GM12878 (cell line): ENCODE measurements at regions not wholly inside any gene's neighbourhood (a gene's known extent, or its start where the extent isn't known, plus 50 kb on each side); places are given as distances from the start of the nearest gene placed in this dataset.

Experiments used
- ATAC-seq: fragments of 200-7000 bp; cut with Tn5 transposase; 3 replicates; pipeline ENCODE4 v1.9.1; 2020; ENCODE audit warnings: mild to moderate bottlenecking, moderate library complexity
- BruUV-seq: library from RNA; stranded (reverse); fragments of 400-500 nt; replicated peaks from 2 replicates; lab custom pipeline; 2021; lab: Mats Ljungman, UMichigan
- CTCF ChIA-PET: fragments of 300-600 bp; sonication (Branson Sonifier 250); formaldehyde crosslinking; extraction: SDS; loops from one replicate; lab custom pipeline; 2021; ENCODE audit warnings: inconsistent platforms; lab: Yijun Ruan, JAX
- POLR2A ChIA-PET: fragments of 350-600 bp; formaldehyde crosslinking; extraction: SDS; loops from one replicate; lab custom pipeline; 2021; ENCODE audit warnings: inconsistent platforms; lab: Charles Lee
- RAD21 ChIA-PET: fragments of 300-600 bp; sonication (Branson Sonifier 250); formaldehyde crosslinking; loops from one replicate; lab custom pipeline; 2023; ENCODE audit warnings: antibody characterized with exemption; ENCODE audit not compliant: unreplicated experiment; lab: Charles Lee
- SMC1A ChIA-PET: fragments of 300-600 bp; sonication (Branson Sonifier 250); formaldehyde crosslinking; loops from one replicate; lab custom pipeline; 2023; ENCODE audit not compliant: unreplicated experiment, uncharacterized antibody; lab: Charles Lee
- DNase-seq: peaks from one replicate; pipeline ENCODE4 v3.0.0-alpha.2; 2011; ENCODE audit warnings: low read depth, low spot score
- FAIRE-seq: peaks from 3 replicates; lab custom pipeline; 2011; peaks lifted over from hg19 to GRCh38; lab: Jason Lieb, UNC
- H2AFZ ChIP-seq: 2 replicates; pipeline ENCODE4 v1.6.0; 2011; ENCODE audit warnings: low read depth, low read length, control low read depth; ENCODE audit not compliant: control insufficient read depth
- H3K27ac ChIP-seq: 2 replicates; pipeline ENCODE4 v1.5.1; 2011; ENCODE audit warnings: control low read depth; ENCODE audit not compliant: control insufficient read depth, insufficient read depth
- H3K27me3 ChIP-seq, 2 experiments: replicated peaks in 1 of 2; 2 replicates each; pipeline versions ENCODE4 v1.6.0 to v1.6.1; 2011; ENCODE audit warnings: low read length in 1 of 2; ENCODE audit not compliant: control insufficient read depth in 2 of 2, insufficient read depth in 2 of 2
- H3K36me3 ChIP-seq, 2 experiments: 2 replicates each; pipeline ENCODE4 v1.5.1; 2011; ENCODE audit warnings: low read length in 1 of 2; ENCODE audit not compliant: control insufficient read depth in 2 of 2, insufficient read depth in 2 of 2
- H3K4me1 ChIP-seq: 2 replicates; pipeline ENCODE4 v1.6.1; 2011; ENCODE audit warnings: mild to moderate bottlenecking, low read length, moderate library complexity, mixed read lengths; ENCODE audit not compliant: control insufficient read depth, insufficient read depth
- H3K4me2 ChIP-seq: 2 replicates; pipeline ENCODE4 v1.6.0; 2011; ENCODE audit warnings: control low read depth; ENCODE audit not compliant: control insufficient read depth, insufficient read depth
- H3K4me3 ChIP-seq: fragments of 200-600 bp; sonication (generic); 2 replicates; pipeline ENCODE4 v1.5.1; 2016
- H3K79me2 ChIP-seq: 2 replicates; pipeline ENCODE4 v1.6.0; 2011; ENCODE audit warnings: low read length; ENCODE audit not compliant: control insufficient read depth, insufficient read depth
- H3K9ac ChIP-seq: 2 replicates; pipeline ENCODE4 v1.8.0; 2011; ENCODE audit warnings: low read length, control low read depth, mixed read lengths; ENCODE audit not compliant: control insufficient read depth, insufficient read depth
- H3K9me3 ChIP-seq: replicated peaks from 3 replicates; pipeline ENCODE4 v1.5.1; 2011; ENCODE audit warnings: mild to moderate bottlenecking, low read length; ENCODE audit not compliant: control insufficient read depth, insufficient read depth
- H4K20me1 ChIP-seq: 2 replicates; pipeline ENCODE4 v1.6.0; 2011; ENCODE audit not compliant: control insufficient read depth, insufficient read depth
- IRF3 ChIP-seq: fragments of 450-650 bp; IDR thresholded peaks from 2 replicates; pipeline ENCODE4 v1.6.1; 2014; ENCODE audit warnings: mild to moderate bottlenecking
- MEF2B ChIP-seq: fragments of 450-650 bp; IDR thresholded peaks from 2 replicates; pipeline ENCODE4 v1.6.1; 2018; ENCODE audit warnings: mild to moderate bottlenecking, moderate library complexity; ENCODE audit not compliant: partially characterized antibody, poor library complexity, severe bottlenecking
- POU2F2 ChIP-seq: IDR thresholded peaks from 3 replicates; pipeline ENCODE4 v1.6.1; 2011; ENCODE audit warnings: low read depth, mild to moderate bottlenecking, low read length, borderline replicate concordance
- USF1 ChIP-seq: IDR thresholded peaks from 2 replicates; pipeline ENCODE4 v1.6.1; 2011; ENCODE audit warnings: borderline replicate concordance, low read depth, mild to moderate bottlenecking, moderate library complexity, mixed read lengths, low read length; ENCODE audit not compliant: insufficient read depth; ENCODE audit errors: extremely low read length
- ZBTB4 ChIP-seq: fragments of 450-650 bp; formaldehyde crosslinking; IDR thresholded peaks from 2 replicates; pipeline ENCODE4 v1.4.0; 2022; ENCODE audit warnings: mild to moderate bottlenecking, moderate library complexity
- WGBS: methylation state at CpG from one replicate; pipeline ENCODE4 v1.1.6; 2016; ENCODE audit warnings: low lambda C conversion rate; ENCODE audit not compliant: insufficient replicate concordance, insufficient coverage; ENCODE audit errors: missing lambda C conversion rate; 5-methylcytosine and 5-hydroxymethylcytosine counted together
- in situ Hi-C: fragments of 300-500 bp; cut with MboI; formaldehyde crosslinking; loops from 9 replicates; pipeline ENCODE4 v1.14.3; 2018; ENCODE audit warnings: mixed read lengths
- intact Hi-C: fragments of 100-400 bp; cut with micrococcal nuclease; formaldehyde crosslinking; loops from one replicate; pipeline ENCODE4 v1.14.2; 2022; ENCODE audit not compliant: unreplicated experiment

- intact Hi-C loops (no loop called here), in situ Hi-C loops (no loop called here)
- H3K4me3 ChIP-seq: no peak overlapping the region
- H3K27ac ChIP-seq: no peak overlapping the region
- no peaks in the 10 kb centered on the region for H3K79me2 ChIP-seq
- ChIA-PET RAD21 (no interaction called here), POLR2A (no interaction called here), CTCF (no interaction called here), SMC1A (no interaction called here)
- no peak overlapping the region for H3K4me2 ChIP-seq
- no peaks in the 10 kb centered on the region for H3K36me3 ChIP-seq
- H3K9me3 ChIP-seq: no peaks in the 10 kb centered on the region
- H3K9ac ChIP-seq: no peak overlapping the region
- no peaks in the 10 kb centered on the region; a peak in 1 of 4 replicates for H3K27me3 ChIP-seq
- TF ChIP-seq ZBTB4 (no peak), USF1 (no peak), POU2F2 (no peak), IRF3 (no peak), MEF2B (no peak)
- no peaks in the 10 kb centered on the region for H3K4me1 ChIP-seq
- DNase-seq (no peak), FAIRE-seq (no peak), ATAC-seq (no peak)
- no peaks in the 10 kb centered on the region for H4K20me1 ChIP-seq
- no TSS peak for BruUV-seq
- 12% methylated on average over 6 of the region's 6 CpGs for WGBS
- no peak overlapping the region for H2AFZ ChIP-seq
These were observed 75.9 kb upstream of the C14orf180 start for GRCh38 chr14:104503691-104504090.
